Naive thymus-derived CD4-positive, alpha-beta T cell (primary cell): ENCODE measurements at regions not wholly inside any gene's neighbourhood (a gene's known extent, or its start where the extent isn't known, plus 50 kb on each side); places are given as distances from the start of the nearest gene placed in this dataset.

ENCODE experiments used
- ATAC-seq: fragments of 150-1000 bp; cut with Tn5 transposase; 2 replicates; pipeline ENCODE4 v1.10.0; 2021; ENCODE audit warnings: mild to moderate bottlenecking, moderate library complexity
- CTCF ChIA-PET: fragments of 350-600 bp; sonication (Branson Sonifier 250); formaldehyde crosslinking; loops from one replicate; lab custom pipeline; 2021; ENCODE audit warnings: antibody characterized with exemption; lab: Charles Lee
- POLR2A ChIA-PET: fragments of 350-600 bp; sonication (Branson Sonifier 250); formaldehyde crosslinking; loops from one replicate; lab custom pipeline; 2021; ENCODE audit warnings: antibody characterized with exemption, inconsistent platforms; lab: Charles Lee
- DNase-seq, 9 donors: peaks; one replicate each; pipeline versions ENCODE4 v3.0.0 to v3.0.0-alpha.2; 2020 to 2022; ENCODE audit warnings: mixed read lengths in 1 of 9
- H3K27ac ChIP-seq: one replicate; pipeline ENCODE4 v1.7.0; 2013; ENCODE audit warnings: mild to moderate bottlenecking, low read depth, low read length, moderate library complexity
- H3K27me3 ChIP-seq, 2 donors: one replicate each; pipeline ENCODE4 v1.7.0; 2013; ENCODE audit warnings: low read length in 2 of 2, mild to moderate bottlenecking in 2 of 2, moderate library complexity in 2 of 2; ENCODE audit not compliant: control insufficient read depth in 2 of 2, insufficient read depth in 2 of 2
- H3K36me3 ChIP-seq, 3 experiments: 1 replicate in 2 of 3; 2 replicates in 1 of 3; pipeline ENCODE4 v1.7.0; 2013; ENCODE audit warnings: low read length in 3 of 3, mild to moderate bottlenecking in 3 of 3, moderate library complexity in 1 of 3; ENCODE audit not compliant: insufficient read depth in 3 of 3, control insufficient read depth in 2 of 3
- H3K4me1 ChIP-seq, 2 donors: one replicate each; pipeline ENCODE4 v1.7.0; 2013; ENCODE audit warnings: low read length in 2 of 2, mild to moderate bottlenecking in 2 of 2, moderate library complexity in 1 of 2; ENCODE audit not compliant: control insufficient read depth in 2 of 2, insufficient read depth in 2 of 2
- H3K4me3 ChIP-seq: 2 replicates; pipeline ENCODE4 v1.7.0; 2013; ENCODE audit warnings: mild to moderate bottlenecking, low read length
- H3K9me3 ChIP-seq, 3 experiments: 1 replicate in 2 of 3; 2 replicates in 1 of 3; pipeline ENCODE4 v1.7.0; 2013; ENCODE audit warnings: low read length in 3 of 3; ENCODE audit not compliant: control insufficient read depth in 2 of 3
- H3K27ac Mint-ChIP-seq, 9 donors: one replicate each; pipeline ENCODE4 v1.8.0; 2020 to 2022; ENCODE audit warnings: mixed read lengths in 9 of 9, mild to moderate bottlenecking in 8 of 9, moderate library complexity in 5 of 9, inconsistent platforms in 2 of 9
- H3K27me3 Mint-ChIP-seq, 5 donors: one replicate each; pipeline ENCODE4 v1.8.0; 2021 to 2022; ENCODE audit warnings: mixed read lengths in 5 of 5, mild to moderate bottlenecking in 1 of 5
- H3K36me3 Mint-ChIP-seq, 5 donors: one replicate each; pipeline ENCODE4 v1.8.0; 2020 to 2022; ENCODE audit warnings: mixed read lengths in 5 of 5, mild to moderate bottlenecking in 3 of 5, inconsistent platforms in 1 of 5
- H3K4me1 Mint-ChIP-seq, 7 donors: one replicate each; pipeline ENCODE4 v1.8.0; 2020 to 2022; ENCODE audit warnings: mixed read lengths in 7 of 7, mild to moderate bottlenecking in 3 of 7, inconsistent platforms in 1 of 7
- H3K4me3 Mint-ChIP-seq, 10 donors: one replicate each; pipeline ENCODE4 v1.8.0; 2020 to 2022; ENCODE audit warnings: mild to moderate bottlenecking in 10 of 10, mixed read lengths in 10 of 10, moderate library complexity in 6 of 10, inconsistent platforms in 2 of 10
- H3K9me3 Mint-ChIP-seq, 11 donors: one replicate each; pipeline ENCODE4 v1.8.0; 2020 to 2022; ENCODE audit warnings: mixed read lengths in 11 of 11, mild to moderate bottlenecking in 4 of 11, inconsistent platforms in 1 of 11, moderate library complexity in 1 of 11
- intact Hi-C, 2 donors: fragments of 100-400 bp; cut with micrococcal nuclease; formaldehyde crosslinking; loops; one replicate each; pipeline ENCODE4 v1.15.1; 2023

DNA sequence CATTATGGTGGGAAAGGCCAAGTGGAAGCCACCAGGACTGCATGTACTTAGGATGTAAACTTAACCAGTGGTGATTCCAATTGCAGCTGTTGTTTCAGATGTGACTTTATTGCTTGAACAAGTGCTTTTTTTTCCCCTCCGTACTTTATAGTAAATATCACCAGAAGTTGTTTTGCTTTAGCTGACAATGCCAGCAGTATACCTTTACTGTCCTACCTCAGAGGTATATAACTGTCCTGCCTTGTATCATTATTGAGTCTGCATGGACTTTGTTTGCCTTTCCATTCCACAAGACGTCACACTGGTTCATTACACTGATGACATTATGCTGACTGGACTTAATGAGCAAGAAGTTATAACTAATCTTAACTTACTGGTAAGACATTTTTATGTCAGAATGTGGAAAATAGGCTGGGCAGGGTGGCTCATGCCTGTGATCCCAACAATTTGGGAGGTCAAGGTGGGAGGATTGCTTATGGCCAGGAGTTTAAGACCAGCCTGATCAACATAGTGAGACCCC lies 77.1 kb upstream of the RAB18 start:
- H3K4me1 Mint-ChIP-seq = no peaks in the 10 kb centered on the region
- peaks cover 0 to 19% (median 10%) of the 10 kb centered on the region in 5 donors for H3K27me3 Mint-ChIP-seq
- H3K9me3 Mint-ChIP-seq = peaks cover 0 to 24% (median 10%) of the 10 kb centered on the region in 11 donors
- H3K27ac Mint-ChIP-seq = no peak overlapping the region
- DNase-seq = no peak
- H3K27ac ChIP-seq = no peak overlapping the region
- no peaks in the 10 kb centered on the region for H3K9me3 ChIP-seq
- CTCF ChIA-PET = no interaction called here
- H3K27me3 ChIP-seq = no peaks in the 10 kb centered on the region
- no peaks in the 10 kb centered on the region for H3K36me3 Mint-ChIP-seq
- no peaks in the 10 kb centered on the region for H3K4me1 ChIP-seq
- intact Hi-C loops = no loop called here
- no peak overlapping the region for H3K4me3 Mint-ChIP-seq
- no peak overlapping the region for H3K4me3 ChIP-seq
- no peak for ATAC-seq
- POLR2A ChIA-PET = no interaction called here
- no peaks in the 10 kb centered on the region for H3K36me3 ChIP-seq

GRCh38 chr10:27413831-27414348 lies 90.2 kb upstream of the RAB18 start:
- Mint-ChIP-seq H3K27me3 (peaks cover 25 to 42% (median 27%) of the 10 kb centered on the region in 5 donors), H3K4me3 (peak overlapping the region in 1 of 10 donors; percentile 51), H3K9me3 (peaks cover 0 to 8% (median 2%) of the 10 kb centered on the region in 11 donors), H3K4me1 (no peaks in the 10 kb centered on the region), H3K36me3 (no peaks in the 10 kb centered on the region), H3K27ac (no peak overlapping the region)
- Histone ChIP-seq H3K36me3 (no peaks in the 10 kb centered on the region), H3K4me1 (no peaks in the 10 kb centered on the region), H3K9me3 (no peaks in the 10 kb centered on the region), H3K27ac (no peak overlapping the region), H3K4me3 (no peak overlapping the region), H3K27me3 (no peaks in the 10 kb centered on the region)
- ATAC-seq (no peak), DNase-seq (no peak)
- intact Hi-C loops = no loop called here
- ChIA-PET CTCF (no interaction called here), POLR2A (no interaction called here)

GRCh38 chr10:27413387-27413786 lies 90.7 kb upstream of the RAB18 start:
- ChIA-PET CTCF (no interaction called here), POLR2A (no interaction called here)
- no peak overlapping the region for H3K27ac ChIP-seq
- H3K27me3 ChIP-seq = no peaks in the 10 kb centered on the region
- no peaks in the 10 kb centered on the region for H3K36me3 ChIP-seq
- H3K4me1 ChIP-seq = no peaks in the 10 kb centered on the region
- no peak overlapping the region for H3K27ac Mint-ChIP-seq
- peaks cover 22 to 44% (median 27%) of the 10 kb centered on the region in 5 donors for H3K27me3 Mint-ChIP-seq
- no peak overlapping the region for H3K4me3 ChIP-seq
- H3K4me3 Mint-ChIP-seq = peak overlapping the region in 1 of 10 donors; percentile 41
- H3K4me1 Mint-ChIP-seq = no peaks in the 10 kb centered on the region
- intact Hi-C loops = no loop called here
- no peaks in the 10 kb centered on the region for H3K9me3 ChIP-seq
- no peaks in the 10 kb centered on the region for H3K36me3 Mint-ChIP-seq
- ATAC-seq = no peak
- no peak for DNase-seq
- peaks cover 0 to 7% (median 2%) of the 10 kb centered on the region in 11 donors for H3K9me3 Mint-ChIP-seq

- Mint-ChIP-seq H3K4me3 (no peak overlapping the region), H3K27ac (no peak overlapping the region), H3K27me3 (peaks cover 13 to 50% (median 17%) of the 10 kb centered on the region in 5 donors), H3K4me1 (no peaks in the 10 kb centered on the region), H3K36me3 (no peaks in the 10 kb centered on the region), H3K9me3 (peaks cover 0 to 4% (median 0%) of the 10 kb centered on the region in 11 donors)
- ChIA-PET POLR2A (no interaction called here), CTCF (no interaction called here)
- Histone ChIP-seq H3K36me3 (no peaks in the 10 kb centered on the region), H3K4me3 (no peak overlapping the region), H3K27ac (no peak overlapping the region), H3K27me3 (no peaks in the 10 kb centered on the region), H3K4me1 (no peaks in the 10 kb centered on the region), H3K9me3 (no peaks in the 10 kb centered on the region)
- DNase-seq (no peak), ATAC-seq (no peak)
- intact Hi-C loops = no loop called here
Measured at GRCh38 chr10:27410153-27410552, 94.0 kb upstream of the RAB18 start.

DNA sequence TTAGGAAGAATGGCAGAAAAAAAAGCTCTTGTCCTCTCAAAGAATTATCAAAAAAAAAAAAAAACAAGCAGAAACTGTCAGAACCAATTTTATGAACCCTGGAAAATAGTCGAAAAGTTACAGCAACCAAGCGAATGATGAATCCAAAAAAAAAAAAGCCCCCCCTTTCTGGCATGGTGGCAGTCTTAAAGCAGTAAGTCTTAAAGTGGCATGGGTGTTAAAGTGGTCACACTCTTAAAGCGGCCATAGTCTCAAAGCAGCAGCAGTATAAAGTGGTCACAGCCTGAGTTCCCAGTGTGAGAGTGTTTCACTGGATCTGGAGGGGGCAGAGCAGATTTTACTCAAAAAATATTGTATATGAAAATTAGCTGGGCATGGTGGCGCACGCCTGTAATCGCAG lies 96.8 kb upstream of the RAB18 start:
- Histone ChIP-seq H3K4me3 (no peak overlapping the region), H3K9me3 (no peaks in the 10 kb centered on the region), H3K27me3 (no peaks in the 10 kb centered on the region), H3K4me1 (no peaks in the 10 kb centered on the region), H3K36me3 (no peaks in the 10 kb centered on the region), H3K27ac (no peak overlapping the region)
- H3K4me1 Mint-ChIP-seq = no peaks in the 10 kb centered on the region
- ChIA-PET POLR2A (no interaction called here), CTCF (interaction anchor here (0.7 kb wide), 1 partner anchor 418 kb away, joined by 3 read pairs; no protein-coding TSS in a partner anchor)
- peaks cover 0 to 36% (median 13%) of the 10 kb centered on the region in 5 donors for H3K27me3 Mint-ChIP-seq
- H3K36me3 Mint-ChIP-seq = no peaks in the 10 kb centered on the region
- no peaks in the 10 kb centered on the region for H3K9me3 Mint-ChIP-seq
- no peak for DNase-seq
- no peak overlapping the region for H3K4me3 Mint-ChIP-seq
- ATAC-seq = no peak
- no peak overlapping the region for H3K27ac Mint-ChIP-seq
- intact Hi-C loops = no loop called here

DNA sequence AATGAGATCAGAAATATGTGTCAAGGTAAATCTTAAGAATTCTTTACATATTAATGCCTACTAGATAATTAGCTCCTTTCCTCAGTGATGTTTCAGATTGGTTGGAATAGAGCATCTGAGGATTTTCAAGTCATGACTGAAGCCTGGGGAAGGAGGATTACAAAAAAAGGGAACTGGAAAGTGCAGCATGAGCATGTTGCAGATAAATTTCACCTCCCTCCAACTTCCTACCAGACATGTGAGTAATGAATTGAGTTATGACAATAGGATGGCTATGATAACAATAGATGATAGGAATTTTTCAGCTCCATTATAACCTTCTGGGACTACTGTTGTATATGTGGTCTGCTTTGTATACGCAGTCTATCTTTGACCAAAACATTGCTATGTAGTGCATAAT lies 104.2 kb upstream of the RAB18 start:
- Mint-ChIP-seq H3K4me3 (no peak overlapping the region), H3K9me3 (no peaks in the 10 kb centered on the region), H3K27ac (no peak overlapping the region), H3K27me3 (peaks cover 1 to 22% (median 6%) of the 10 kb centered on the region in 5 donors), H3K36me3 (no peaks in the 10 kb centered on the region), H3K4me1 (no peaks in the 10 kb centered on the region)
- Histone ChIP-seq H3K27ac (no peak overlapping the region), H3K9me3 (no peaks in the 10 kb centered on the region), H3K27me3 (no peaks in the 10 kb centered on the region), H3K4me1 (no peaks in the 10 kb centered on the region), H3K4me3 (no peak overlapping the region), H3K36me3 (no peaks in the 10 kb centered on the region)
- POLR2A ChIA-PET = no interaction called here
- ATAC-seq (no peak), DNase-seq (no peak)
- intact Hi-C loops = no loop called here
- CTCF ChIA-PET = no interaction called here

DNA sequence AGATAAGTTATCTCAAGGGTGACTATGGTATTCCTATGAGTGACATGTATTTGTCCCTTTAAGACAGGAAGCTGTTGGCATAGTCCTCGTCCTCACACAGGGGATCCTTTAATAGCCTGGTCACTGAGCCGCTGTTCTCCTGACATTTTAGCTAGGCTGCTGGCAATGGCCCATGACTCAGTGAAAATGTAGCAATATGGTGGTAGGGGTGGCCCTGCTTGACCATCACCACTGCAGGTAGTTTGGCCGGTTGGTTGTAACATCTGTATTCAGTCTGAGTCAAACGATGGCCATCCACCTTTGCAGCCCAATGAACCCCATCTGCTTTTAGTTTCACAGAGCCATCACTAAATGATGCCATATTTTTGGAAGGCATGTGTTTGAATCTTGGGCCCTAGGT lies 110.1 kb upstream of the RAB18 start:
- intact Hi-C loops = no loop called here
- H3K4me3 Mint-ChIP-seq = no peak overlapping the region
- DNase-seq = no peak
- Histone ChIP-seq H3K27ac (no peak overlapping the region), H3K4me3 (no peak overlapping the region), H3K36me3 (no peaks in the 10 kb centered on the region), H3K4me1 (no peaks in the 10 kb centered on the region), H3K27me3 (no peaks in the 10 kb centered on the region), H3K9me3 (no peaks in the 10 kb centered on the region)
- ChIA-PET CTCF (no interaction called here), POLR2A (no interaction called here)
- no peaks in the 10 kb centered on the region for H3K4me1 Mint-ChIP-seq
- H3K9me3 Mint-ChIP-seq = peaks cover 0 to 14% (median 4%) of the 10 kb centered on the region in 11 donors
- no peak overlapping the region for H3K27ac Mint-ChIP-seq
- no peak for ATAC-seq
- H3K36me3 Mint-ChIP-seq = no peaks in the 10 kb centered on the region
- peaks cover 12 to 30% (median 26%) of the 10 kb centered on the region in 5 donors for H3K27me3 Mint-ChIP-seq
